ENCODE measurements at regions not wholly inside any gene's neighbourhood (a gene's known extent, or its start where the extent isn't known, plus 50 kb on each side); places are given as distances from the start of the nearest gene placed in this dataset.

- WGBS (ENCODE audit: low lambda C conversion rate, missing lambda C conversion rate), result 92% methylated on average over 4 of the region's 4 CpGs
- no peaks in the 10 kb centered on the region for H3K9me2 ChIP-seq (replicated peaks; ENCODE audit: insufficient read depth)
- no peak for DNase-seq (ENCODE audit: low spot score)
Measured at GRCh38 chr13:102960959-102961358, 105.3 kb downstream of the SLC10A2 start.

GRCh38 chr13:102956449-102956848 lies 109.8 kb downstream of the SLC10A2 start:
- H3K27ac ChIP-seq, result no peak overlapping the region
- H2AFZ ChIP-seq, result no peak overlapping the region
- H3K36me3 ChIP-seq (replicated peaks; ENCODE audit: insufficient read depth, low read depth), result no peaks in the 10 kb centered on the region
- TF ChIP-seq EZH2phosphoT487 (IDR thresholded peaks at IDR 0.05; ENCODE audit: low read depth, severe bottlenecking, unreplicated experiment) (no peak), CTCF (IDR thresholded peaks at IDR 0.05; ENCODE audit: poor library complexity) (no peak)
- H3K27me3 ChIP-seq, result no peaks in the 10 kb centered on the region
- no peak overlapping the region for H3K4me2 ChIP-seq
- WGBS (ENCODE audit: low lambda C conversion rate, missing lambda C conversion rate), result 78% methylated on average over 4 of the region's 4 CpGs
- no peaks in the 10 kb centered on the region for H3K4me1 ChIP-seq (ENCODE audit: insufficient read depth)
- H3K79me2 ChIP-seq, result no peaks in the 10 kb centered on the region
- no peak for DNase-seq (ENCODE audit: low spot score)
- H3K9me3 ChIP-seq (ENCODE audit: low read depth), result no peaks in the 10 kb centered on the region
- no peaks in the 10 kb centered on the region for H3K9me2 ChIP-seq (replicated peaks; ENCODE audit: insufficient read depth)
- H4K20me1 ChIP-seq (ENCODE audit: insufficient read depth, poor library complexity, severe bottlenecking), result no peaks in the 10 kb centered on the region
- no peak overlapping the region for H3K4me3 ChIP-seq

More at GRCh38 chr13:102960959-102961358, 105.3 kb downstream of the SLC10A2 start:
- H3K27ac ChIP-seq, result no peak overlapping the region
- H3K36me3 ChIP-seq (replicated peaks; ENCODE audit: insufficient read depth, low read depth), result no peaks in the 10 kb centered on the region
- H3K4me3 ChIP-seq, result no peak overlapping the region
- H3K27me3 ChIP-seq, result no peaks in the 10 kb centered on the region
- no peaks in the 10 kb centered on the region for H3K79me2 ChIP-seq
- no peaks in the 10 kb centered on the region for H4K20me1 ChIP-seq (ENCODE audit: insufficient read depth, poor library complexity, severe bottlenecking)
- TF ChIP-seq CTCF (IDR thresholded peaks at IDR 0.05; ENCODE audit: poor library complexity), result no peak
- no peak for TF ChIP-seq EZH2 (IDR thresholded peaks at IDR 0.05; ENCODE audit: borderline replicate concordance)
- TF ChIP-seq EZH2phosphoT487 (IDR thresholded peaks at IDR 0.05; ENCODE audit: low read depth, severe bottlenecking, unreplicated experiment), result no peak
- no peak overlapping the region for H3K4me2 ChIP-seq
- H3K4me1 ChIP-seq (ENCODE audit: insufficient read depth), result no peaks in the 10 kb centered on the region
- no peak overlapping the region for H2AFZ ChIP-seq
- H3K9me3 ChIP-seq (ENCODE audit: low read depth), result no peaks in the 10 kb centered on the region

- DNase-seq (ENCODE audit: low spot score), result no peak
- H2AFZ ChIP-seq, result no peak overlapping the region
- TF ChIP-seq EZH2 (IDR thresholded peaks at IDR 0.05; ENCODE audit: borderline replicate concordance), result no peak
- H3K4me1 ChIP-seq (ENCODE audit: insufficient read depth), result no peaks in the 10 kb centered on the region
- no peaks in the 10 kb centered on the region for H3K36me3 ChIP-seq (replicated peaks; ENCODE audit: insufficient read depth, low read depth)
- H3K9me2 ChIP-seq (replicated peaks; ENCODE audit: insufficient read depth), result no peaks in the 10 kb centered on the region
- H3K9me3 ChIP-seq (ENCODE audit: low read depth), result no peaks in the 10 kb centered on the region
- no peak overlapping the region for H3K4me3 ChIP-seq
- 91% methylated on average over 3 of the region's 3 CpGs for WGBS (ENCODE audit: low lambda C conversion rate, missing lambda C conversion rate)
- no peak overlapping the region for H3K27ac ChIP-seq
- H4K20me1 ChIP-seq (ENCODE audit: insufficient read depth, poor library complexity, severe bottlenecking), result no peaks in the 10 kb centered on the region
- H3K27me3 ChIP-seq, result no peaks in the 10 kb centered on the region
- no peaks in the 10 kb centered on the region for H3K79me2 ChIP-seq
- H3K4me2 ChIP-seq, result no peak overlapping the region
Measured at GRCh38 chr13:102954350-102954749, 108.5 kb downstream of the ERCC5 start.

GRCh38 chr13:102951808-102952207 lies 106.0 kb downstream of the ERCC5 start:
- H3K4me1 ChIP-seq (ENCODE audit: insufficient read depth), result peaks cover 6% of the 10 kb centered on the region
- H3K79me2 ChIP-seq, result no peaks in the 10 kb centered on the region
- H3K4me3 ChIP-seq, result no peak overlapping the region
- no peaks in the 10 kb centered on the region for H3K27me3 ChIP-seq
- no peaks in the 10 kb centered on the region for H3K36me3 ChIP-seq (replicated peaks; ENCODE audit: insufficient read depth, low read depth)
- no peaks in the 10 kb centered on the region for H3K9me3 ChIP-seq (ENCODE audit: low read depth)
- no peaks in the 10 kb centered on the region for H4K20me1 ChIP-seq (ENCODE audit: insufficient read depth, poor library complexity, severe bottlenecking)
- H3K27ac ChIP-seq, result no peak overlapping the region
- DNase-seq (ENCODE audit: low spot score), result no peak
- H3K9me2 ChIP-seq (replicated peaks; ENCODE audit: insufficient read depth), result no peaks in the 10 kb centered on the region
- H2AFZ ChIP-seq, result no peak overlapping the region
- WGBS (ENCODE audit: low lambda C conversion rate, missing lambda C conversion rate), result 93% methylated on average over 9 of the region's 9 CpGs
- no peak overlapping the region for H3K4me2 ChIP-seq
- TF ChIP-seq CTCF (IDR thresholded peaks at IDR 0.05; ENCODE audit: poor library complexity) (no peak), EZH2 (IDR thresholded peaks at IDR 0.05; ENCODE audit: borderline replicate concordance) (no peak), EZH2phosphoT487 (IDR thresholded peaks at IDR 0.05; ENCODE audit: low read depth, severe bottlenecking, unreplicated experiment) (no peak)

All from hepatocyte (in vitro differentiated cells).